Suprapubic skin (tissue), 4 donors: ENCODE measurements at regions not wholly inside any gene's neighbourhood (a gene's known extent, or its start where the extent isn't known, plus 50 kb on each side); places are given as distances from the start of the nearest gene placed in this dataset.

Experiments
- DNase-seq, 2 donors: peaks; one replicate each; pipeline ENCODE4 v3.0.0-alpha.2; 2019; ENCODE audit warnings: low spot score in 2 of 2
- H3K27ac ChIP-seq: fragments of 200-600 bp; sonication (generic); one replicate; pipeline ENCODE4 v1.5.1; 2019
- H3K27me3 ChIP-seq: fragments of 200-600 bp; sonication (generic); one replicate; pipeline ENCODE4 v1.5.1; 2019
- H3K36me3 ChIP-seq: fragments of 200-600 bp; sonication (generic); one replicate; pipeline ENCODE4 v1.5.1; 2019
- H3K4me1 ChIP-seq: fragments of 200-600 bp; sonication (generic); one replicate; pipeline ENCODE4 v1.5.1; 2019
- H3K4me3 ChIP-seq: fragments of 200-600 bp; sonication (generic); one replicate; pipeline ENCODE4 v1.5.1; 2019; ENCODE audit warnings: mild to moderate bottlenecking
- H3K9me3 ChIP-seq: fragments of 200-600 bp; sonication (generic); one replicate; pipeline ENCODE4 v1.5.1; 2019
- EP300 ChIP-seq: sonication (generic); formaldehyde crosslinking; IDR thresholded peaks from one replicate; pipeline ENCODE4 v1.6.1; 2017; ENCODE audit warnings: antibody characterized with exemption
- POLR2A ChIP-seq, 2 donors: fragments of 450-650 bp; IDR thresholded peaks; one replicate each; pipeline ENCODE4 v1.6.1; 2017; ENCODE audit warnings: antibody characterized with exemption in 2 of 2, mild to moderate bottlenecking in 2 of 2, moderate library complexity in 2 of 2
- POLR2AphosphoS5 ChIP-seq, 3 donors: sonication (generic); formaldehyde crosslinking; IDR thresholded peaks; one replicate each; pipeline ENCODE4 v1.6.1; 2017; ENCODE audit warnings: antibody characterized with exemption in 3 of 3
- WGBS: methylation state at CpG from one replicate; pipeline ENCODE4 v1.1.5; 2018; 5-methylcytosine and 5-hydroxymethylcytosine counted together
- TF ChIP-seq, protein P1 (sequence below), 2 donors: fragments of 200-600 bp in 1 of 2; fragments of 450-650 bp in 1 of 2; sonication (generic) in 1 of 2; IDR thresholded peaks; one replicate each; pipeline ENCODE4 v1.5.1; 2016 to 2019; ENCODE audit warnings: antibody characterized with exemption in 2 of 2, mild to moderate bottlenecking in 1 of 2, moderate library complexity in 1 of 2

DNA sequence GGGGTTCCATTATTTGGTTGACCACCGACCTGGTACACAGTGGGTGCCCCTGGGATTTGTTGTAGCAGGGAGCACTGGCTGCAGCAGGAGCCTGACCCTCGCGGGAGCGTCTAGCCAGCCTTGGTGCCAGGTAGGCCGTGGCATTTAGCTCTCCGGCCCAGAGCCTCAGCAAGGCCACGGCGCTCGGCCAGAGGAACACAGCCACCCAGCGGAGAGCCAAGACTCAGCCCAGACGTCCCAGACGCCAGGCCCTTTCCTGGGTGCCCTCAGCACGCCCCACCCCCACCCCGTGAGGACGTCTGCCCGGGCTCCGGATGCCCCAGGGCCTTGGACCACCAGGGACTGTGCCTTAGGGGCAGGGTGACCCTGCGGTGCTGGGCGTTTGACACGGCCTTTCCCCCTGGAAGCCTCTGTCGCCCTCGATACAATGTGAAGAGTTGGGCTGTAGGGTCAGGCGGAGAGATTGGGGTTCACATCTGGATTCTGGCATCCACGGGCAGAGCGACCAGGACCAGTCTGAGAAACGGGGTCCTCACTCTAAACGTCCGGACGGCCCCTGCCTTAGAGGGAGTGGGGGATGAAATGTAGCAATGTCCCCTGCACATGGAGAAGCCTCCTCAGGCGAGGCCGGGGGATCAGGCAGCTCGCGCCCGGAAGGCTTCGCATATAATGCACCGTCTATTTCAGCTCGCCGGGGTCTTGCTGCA lies 99.2 kb upstream of the FGF3 start:
- no peak overlapping the region for H3K4me3 ChIP-seq
- WGBS, result 52% methylated on average over 13 of the region's 38 CpGs

DNA sequence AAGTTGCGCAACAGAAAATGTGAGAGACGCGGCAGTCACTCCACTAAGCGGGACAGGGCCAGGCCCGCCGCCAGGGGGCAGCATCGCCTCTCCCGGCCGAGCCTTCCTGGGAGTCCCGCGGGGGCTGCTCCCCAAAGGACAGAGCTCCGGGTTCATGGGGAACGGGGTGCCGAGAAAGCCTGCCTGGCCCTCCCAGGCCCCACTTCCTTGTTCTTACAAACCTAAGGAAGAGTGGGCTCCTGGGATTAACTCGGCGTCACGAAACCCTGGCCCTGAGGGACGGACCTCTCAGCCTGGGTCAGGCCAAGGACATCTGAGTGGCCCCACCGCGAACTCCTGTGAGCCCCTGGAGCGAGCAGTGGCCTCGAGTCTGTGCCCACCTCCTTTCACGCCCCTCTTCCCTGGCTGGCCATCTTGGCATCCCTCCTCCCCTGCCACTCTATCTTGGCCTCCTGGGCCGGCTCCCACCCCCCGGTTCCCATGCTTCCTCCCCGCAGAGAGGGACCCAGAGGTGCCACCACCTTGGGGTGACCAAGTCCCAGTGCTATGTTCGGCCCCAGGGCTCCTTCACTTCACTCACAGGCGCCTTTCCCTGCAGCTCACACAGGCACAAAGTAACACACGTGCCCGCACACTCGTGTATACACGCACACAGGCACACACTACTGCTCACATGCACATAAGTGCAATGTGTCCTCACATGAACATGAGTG lies 99.9 kb upstream of the FGF3 start:
- H3K4me1 ChIP-seq, result peaks cover 29% of the 10 kb centered on the region
- no peaks in the 10 kb centered on the region for H3K36me3 ChIP-seq
- no peak overlapping the region for H3K27ac ChIP-seq
- H3K9me3 ChIP-seq, result no peaks in the 10 kb centered on the region
- no peak for TF ChIP-seq EP300
- TF ChIP-seq, protein P1, sequence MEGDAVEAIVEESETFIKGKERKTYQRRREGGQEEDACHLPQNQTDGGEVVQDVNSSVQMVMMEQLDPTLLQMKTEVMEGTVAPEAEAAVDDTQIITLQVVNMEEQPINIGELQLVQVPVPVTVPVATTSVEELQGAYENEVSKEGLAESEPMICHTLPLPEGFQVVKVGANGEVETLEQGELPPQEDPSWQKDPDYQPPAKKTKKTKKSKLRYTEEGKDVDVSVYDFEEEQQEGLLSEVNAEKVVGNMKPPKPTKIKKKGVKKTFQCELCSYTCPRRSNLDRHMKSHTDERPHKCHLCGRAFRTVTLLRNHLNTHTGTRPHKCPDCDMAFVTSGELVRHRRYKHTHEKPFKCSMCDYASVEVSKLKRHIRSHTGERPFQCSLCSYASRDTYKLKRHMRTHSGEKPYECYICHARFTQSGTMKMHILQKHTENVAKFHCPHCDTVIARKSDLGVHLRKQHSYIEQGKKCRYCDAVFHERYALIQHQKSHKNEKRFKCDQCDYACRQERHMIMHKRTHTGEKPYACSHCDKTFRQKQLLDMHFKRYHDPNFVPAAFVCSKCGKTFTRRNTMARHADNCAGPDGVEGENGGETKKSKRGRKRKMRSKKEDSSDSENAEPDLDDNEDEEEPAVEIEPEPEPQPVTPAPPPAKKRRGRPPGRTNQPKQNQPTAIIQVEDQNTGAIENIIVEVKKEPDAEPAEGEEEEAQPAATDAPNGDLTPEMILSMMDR (IDR thresholded peaks at IDR 0.05), result peak; percentile 74 to 91
- peak; percentile 61 to 85 for DNase-seq
- WGBS, result 45% methylated on average over 17 of the region's 32 CpGs
- H3K27me3 ChIP-seq, result peaks cover 38% of the 10 kb centered on the region
- H3K4me3 ChIP-seq, result no peak overlapping the region

More for the DNA sequence above, 99.2 kb upstream of the FGF3 start:
- Histone ChIP-seq H3K36me3 (no peaks in the 10 kb centered on the region), H3K9me3 (no peaks in the 10 kb centered on the region), H3K4me1 (peaks cover 30% of the 10 kb centered on the region), H3K27ac (peak overlapping the region; percentile 9), H3K27me3 (peaks cover 33% of the 10 kb centered on the region)
- DNase-seq, result peak; percentile 71 to 74
- no peak for TF ChIP-seq POLR2AphosphoS5 (IDR thresholded peaks at IDR 0.05)
- TF ChIP-seq, protein P1 (IDR thresholded peaks at IDR 0.05), result no peak
- no peak for TF ChIP-seq POLR2A (IDR thresholded peaks at IDR 0.05)
- TF ChIP-seq EP300, result no peak

DNA sequence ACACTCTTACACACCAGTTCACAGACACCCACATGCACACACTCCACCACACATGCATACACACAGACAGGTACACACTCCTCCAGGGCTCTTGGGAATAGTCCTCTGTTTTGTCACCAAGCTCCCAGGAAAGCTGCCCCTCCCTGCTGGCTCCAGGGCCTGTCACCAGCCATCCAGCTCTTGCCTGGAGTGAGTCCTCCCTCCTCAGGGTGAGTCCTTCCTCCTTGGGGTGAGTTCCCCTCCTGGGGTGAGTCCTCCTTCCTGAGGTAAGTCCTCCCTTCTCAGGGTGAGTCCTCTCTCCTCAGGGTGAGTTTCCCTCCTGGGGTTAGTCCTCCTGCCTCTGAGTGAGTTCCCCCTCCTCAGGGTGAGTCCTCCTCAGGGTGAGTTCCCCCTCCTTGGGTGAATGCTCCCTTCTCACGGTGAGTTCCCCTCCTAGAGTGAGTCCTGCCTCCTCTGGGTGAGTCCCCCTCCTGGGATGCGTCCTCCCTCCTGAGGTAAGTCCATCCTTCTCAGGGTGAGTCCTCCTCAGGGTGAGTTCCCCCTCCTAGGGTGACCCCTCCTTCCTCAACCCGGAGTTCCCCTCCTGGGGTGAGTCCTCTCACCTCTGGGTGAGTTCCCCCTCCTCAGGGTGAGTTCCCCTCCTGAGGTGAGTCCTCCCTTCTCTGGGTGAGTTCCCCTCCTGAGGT lies 100.6 kb upstream of the FGF3 start:
- WGBS, result 74% methylated on average over 3 of the region's 3 CpGs
- Histone ChIP-seq H3K4me1 (peaks cover 22% of the 10 kb centered on the region), H3K27ac (no peak overlapping the region), H3K9me3 (no peaks in the 10 kb centered on the region), H3K4me3 (no peak overlapping the region), H3K36me3 (no peaks in the 10 kb centered on the region), H3K27me3 (peaks cover 45% of the 10 kb centered on the region)
- peak; percentile 48 to 52 for DNase-seq
- no peak for TF ChIP-seq EP300
- TF ChIP-seq, protein P1 (IDR thresholded peaks at IDR 0.05), result no peak
- TF ChIP-seq POLR2AphosphoS5 (IDR thresholded peaks at IDR 0.05), result no peak
- TF ChIP-seq POLR2A (IDR thresholded peaks at IDR 0.05), result no peak

DNA sequence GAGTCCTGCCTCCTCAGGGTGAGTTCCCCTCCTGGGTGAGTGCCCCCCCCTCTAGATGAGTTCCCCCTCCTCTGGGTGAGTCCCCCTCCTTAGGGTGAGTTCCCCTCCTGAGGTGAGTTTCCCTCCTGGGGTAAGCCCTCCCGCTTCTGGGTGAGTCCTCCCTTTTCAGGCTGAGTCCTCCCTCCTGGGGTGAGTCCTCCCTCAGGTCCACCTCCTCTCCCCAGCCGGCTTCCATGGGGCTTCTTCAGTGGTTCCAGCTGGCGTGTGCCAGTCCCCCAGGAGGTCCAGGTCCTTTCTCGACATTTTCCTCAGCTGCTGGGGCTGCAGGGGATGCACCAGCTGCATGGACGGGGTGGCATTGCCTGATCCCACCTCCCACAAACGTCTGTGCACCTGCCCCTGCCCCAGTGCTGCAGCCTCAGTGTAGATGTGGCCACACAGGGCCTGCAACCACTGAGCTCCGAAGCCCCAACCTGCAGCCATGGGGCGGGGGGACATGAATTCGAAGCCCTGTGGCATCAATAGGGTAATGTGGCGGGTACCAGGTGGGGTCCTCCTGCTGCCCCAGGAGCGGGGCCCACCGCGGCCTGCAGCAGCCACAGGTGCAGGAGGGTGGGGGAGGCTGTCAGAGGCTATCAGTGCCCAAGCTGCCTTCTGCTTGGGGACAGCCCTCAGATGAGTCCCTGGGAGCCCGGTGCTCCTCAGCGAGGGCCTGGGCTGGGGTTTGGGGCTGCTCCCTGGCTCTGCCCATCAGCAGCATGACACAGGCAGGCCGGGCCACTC lies 101.3 kb upstream of the FGF3 start:
- Histone ChIP-seq H3K36me3 (no peaks in the 10 kb centered on the region), H3K9me3 (no peaks in the 10 kb centered on the region), H3K4me1 (peaks cover 16% of the 10 kb centered on the region), H3K27ac (no peak overlapping the region), H3K4me3 (no peak overlapping the region), H3K27me3 (peaks cover 52% of the 10 kb centered on the region)
- peak; percentile 44 to 76 for DNase-seq
- 92% methylated on average over 4 of the region's 16 CpGs for WGBS
- TF ChIP-seq POLR2AphosphoS5 (IDR thresholded peaks at IDR 0.05), result no peak
- no peak for TF ChIP-seq POLR2A (IDR thresholded peaks at IDR 0.05)
- TF ChIP-seq EP300, result no peak
- TF ChIP-seq, protein P1 (IDR thresholded peaks at IDR 0.05), result no peak
